ENCODE measurements at regions not wholly inside any gene's neighbourhood (a gene's known extent, or its start where the extent isn't known, plus 50 kb on each side); places are given as distances from the start of the nearest gene placed in this dataset.

DNA sequence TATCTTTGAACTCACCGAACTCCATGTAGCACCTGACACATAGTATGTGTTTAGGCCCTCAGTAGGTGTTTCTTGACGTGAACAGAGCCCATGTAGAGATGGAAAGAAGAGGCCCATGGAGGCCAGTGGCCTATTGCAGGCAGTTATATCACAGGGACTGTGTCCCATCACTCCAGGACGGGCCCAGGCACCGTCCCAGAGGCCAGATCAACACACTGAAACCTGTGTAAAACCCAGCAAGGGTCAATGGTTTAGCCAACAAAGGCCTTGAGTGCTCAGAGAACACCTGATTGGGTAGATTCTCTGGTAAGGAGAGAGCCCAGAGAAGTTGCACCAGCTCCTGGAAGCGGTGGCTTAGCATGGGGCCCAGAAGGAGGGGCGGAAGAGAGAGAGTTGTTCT, 82.8 kb downstream of the INHBB start:
- Mint-ChIP-seq H3K9me3 (ENCODE audit: insufficient read depth) (no peaks in the 10 kb centered on the region), H3K27me3 (peaks cover 19% of the 10 kb centered on the region), H3K4me3 (no peak overlapping the region), H3K4me1 (no peaks in the 10 kb centered on the region), H3K27ac (no peak overlapping the region)
- Histone ChIP-seq H3K4me3 (ENCODE audit: control extremely low read depth in 1 of 5, extremely low read depth in 1 of 5, insufficient read depth in 1 of 5, low read depth in 2 of 5, low read length in 4 of 5) (no peak overlapping the region), H2AFZ (ENCODE audit: insufficient read depth, low read depth, low read length, poor library complexity, severe bottlenecking) (no peak overlapping the region), H3K9ac (ENCODE audit: low read length) (no peak overlapping the region), H3K4me1 (ENCODE audit: control insufficient read depth in 2 of 2, insufficient read depth in 2 of 2, low read length in 2 of 2) (no peaks in the 10 kb centered on the region), H3K9me3 (ENCODE audit: control extremely low read depth in 1 of 3, control insufficient read depth in 2 of 3, insufficient read depth in 1 of 3, low read length in 2 of 3) (no peaks in the 10 kb centered on the region), H3K36me3 (replicated peaks in 1 of 2; ENCODE audit: control extremely low read depth in 1 of 2, control insufficient read depth in 1 of 2, extremely low read depth in 1 of 2, insufficient read depth in 2 of 2, low read length in 1 of 2) (no peaks in the 10 kb centered on the region), H4K20me1 (ENCODE audit: control insufficient read depth, insufficient read depth, low read length, poor library complexity, severe bottlenecking) (no peaks in the 10 kb centered on the region), H3K27ac (ENCODE audit: low read length in 2 of 2) (no peak overlapping the region), H3K79me2 (ENCODE audit: control insufficient read depth, insufficient read depth, low read length) (no peaks in the 10 kb centered on the region), H3K27me3 (replicated peaks in 1 of 4; ENCODE audit: control extremely low read depth in 1 of 4, control insufficient read depth in 3 of 4, insufficient read depth in 4 of 4, low read length in 3 of 4) (peaks cover 0 to 8% (median 0%) of the 10 kb centered on the region in 4 experiments), H3K4me2 (replicated peaks; ENCODE audit: low read depth, low read length, poor library complexity, severe bottlenecking) (no peak overlapping the region)
- intact Hi-C loops (cut with micrococcal nuclease) = no loop called here
- WGBS (ENCODE audit: insufficient coverage) = 77% methylated on average over 4 of the region's 6 CpGs
- ATAC-seq (ENCODE audit: low read depth) = no peak
- CTCF ChIA-PET = no interaction called here
- DNase-seq = no peak
- TF ChIP-seq, protein P1, sequence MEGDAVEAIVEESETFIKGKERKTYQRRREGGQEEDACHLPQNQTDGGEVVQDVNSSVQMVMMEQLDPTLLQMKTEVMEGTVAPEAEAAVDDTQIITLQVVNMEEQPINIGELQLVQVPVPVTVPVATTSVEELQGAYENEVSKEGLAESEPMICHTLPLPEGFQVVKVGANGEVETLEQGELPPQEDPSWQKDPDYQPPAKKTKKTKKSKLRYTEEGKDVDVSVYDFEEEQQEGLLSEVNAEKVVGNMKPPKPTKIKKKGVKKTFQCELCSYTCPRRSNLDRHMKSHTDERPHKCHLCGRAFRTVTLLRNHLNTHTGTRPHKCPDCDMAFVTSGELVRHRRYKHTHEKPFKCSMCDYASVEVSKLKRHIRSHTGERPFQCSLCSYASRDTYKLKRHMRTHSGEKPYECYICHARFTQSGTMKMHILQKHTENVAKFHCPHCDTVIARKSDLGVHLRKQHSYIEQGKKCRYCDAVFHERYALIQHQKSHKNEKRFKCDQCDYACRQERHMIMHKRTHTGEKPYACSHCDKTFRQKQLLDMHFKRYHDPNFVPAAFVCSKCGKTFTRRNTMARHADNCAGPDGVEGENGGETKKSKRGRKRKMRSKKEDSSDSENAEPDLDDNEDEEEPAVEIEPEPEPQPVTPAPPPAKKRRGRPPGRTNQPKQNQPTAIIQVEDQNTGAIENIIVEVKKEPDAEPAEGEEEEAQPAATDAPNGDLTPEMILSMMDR (IDR thresholded peaks at IDR 0.05) = no peak
- no peak for TF ChIP-seq EZH2 (IDR thresholded peaks at IDR 0.05; ENCODE audit: borderline replicate concordance, insufficient read depth, low read depth, low read length, poor library complexity, severe bottlenecking)
- POLR2A ChIA-PET = no interaction called here

DNA sequence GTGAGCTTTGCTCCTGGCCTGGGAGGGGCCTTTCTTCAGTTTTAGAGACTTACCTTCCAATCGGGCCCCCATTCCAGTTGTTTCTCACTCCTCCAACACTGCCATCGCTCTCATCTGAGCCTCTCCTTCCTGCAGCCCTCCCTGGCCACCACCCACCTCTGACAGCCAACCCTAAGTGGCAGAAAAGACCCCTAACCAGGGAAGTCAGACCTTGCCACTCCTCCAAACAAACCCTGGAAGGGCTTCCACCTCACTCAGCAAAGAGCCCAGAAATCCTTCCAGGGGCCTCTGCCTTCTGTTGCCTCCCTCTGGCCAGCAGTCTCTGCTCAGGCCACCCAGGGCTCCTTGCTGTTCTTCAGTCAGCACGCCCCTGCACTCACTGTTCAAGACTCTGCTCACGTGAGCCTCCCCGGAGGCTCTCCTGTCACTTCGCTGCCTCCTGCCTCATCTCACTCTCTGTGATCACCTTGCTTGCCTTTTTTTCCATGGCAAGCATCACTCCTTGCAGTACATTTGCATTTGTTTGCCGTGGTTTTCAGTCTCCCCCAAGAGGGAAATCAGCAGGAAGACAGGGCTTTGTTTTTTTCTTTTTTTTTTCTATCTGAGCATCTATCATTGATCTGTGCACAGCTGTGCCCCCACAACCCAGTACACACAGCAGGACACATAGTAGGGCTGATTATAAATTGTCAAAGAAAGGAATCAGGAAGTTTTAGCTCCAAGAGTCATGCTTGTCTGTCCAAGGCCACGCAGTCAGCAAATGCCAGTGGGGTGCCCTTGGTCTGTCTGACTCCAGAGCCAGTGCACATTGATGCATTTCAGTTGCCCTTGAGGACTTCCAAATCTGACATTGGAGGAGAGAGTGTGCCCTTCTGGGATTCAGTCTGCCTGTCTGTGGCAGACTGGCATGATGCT, 83.9 kb downstream of the INHBB start:
- Histone ChIP-seq H3K36me3 (replicated peaks in 1 of 2; ENCODE audit: control extremely low read depth in 1 of 2, control insufficient read depth in 1 of 2, extremely low read depth in 1 of 2, insufficient read depth in 2 of 2, low read length in 1 of 2) (no peaks in the 10 kb centered on the region), H2AFZ (ENCODE audit: insufficient read depth, low read depth, low read length, poor library complexity, severe bottlenecking) (no peak overlapping the region), H3K4me1 (ENCODE audit: control insufficient read depth in 2 of 2, insufficient read depth in 2 of 2, low read length in 2 of 2) (no peaks in the 10 kb centered on the region), H4K20me1 (ENCODE audit: control insufficient read depth, insufficient read depth, low read length, poor library complexity, severe bottlenecking) (no peaks in the 10 kb centered on the region), H3K4me3 (ENCODE audit: control extremely low read depth in 1 of 5, extremely low read depth in 1 of 5, insufficient read depth in 1 of 5, low read depth in 2 of 5, low read length in 4 of 5) (no peak overlapping the region), H3K27ac (ENCODE audit: low read length in 2 of 2) (no peak overlapping the region), H3K9ac (ENCODE audit: low read length) (no peak overlapping the region), H3K79me2 (ENCODE audit: control insufficient read depth, insufficient read depth, low read length) (no peaks in the 10 kb centered on the region), H3K27me3 (replicated peaks in 1 of 4; ENCODE audit: control extremely low read depth in 1 of 4, control insufficient read depth in 3 of 4, insufficient read depth in 4 of 4, low read length in 3 of 4) (peaks cover 0 to 8% (median 0%) of the 10 kb centered on the region in 4 experiments), H3K9me3 (ENCODE audit: control extremely low read depth in 1 of 3, control insufficient read depth in 2 of 3, insufficient read depth in 1 of 3, low read length in 2 of 3) (no peaks in the 10 kb centered on the region), H3K4me2 (replicated peaks; ENCODE audit: low read depth, low read length, poor library complexity, severe bottlenecking) (no peak overlapping the region)
- Mint-ChIP-seq H3K4me1 (no peaks in the 10 kb centered on the region), H3K4me3 (no peak overlapping the region), H3K9me3 (ENCODE audit: insufficient read depth) (no peaks in the 10 kb centered on the region), H3K27me3 (peaks cover 16% of the 10 kb centered on the region), H3K27ac (no peak overlapping the region)
- CTCF ChIA-PET = no interaction called here
- intact Hi-C loops (cut with micrococcal nuclease) = no loop called here
- 77% methylated on average over 8 of the region's 8 CpGs for WGBS (ENCODE audit: insufficient coverage)
- no peak for DNase-seq
- no peak for TF ChIP-seq EZH2 (IDR thresholded peaks at IDR 0.05; ENCODE audit: borderline replicate concordance, insufficient read depth, low read depth, low read length, poor library complexity, severe bottlenecking)
- TF ChIP-seq, protein P1 (IDR thresholded peaks at IDR 0.05) = no peak
- no peak for ATAC-seq (ENCODE audit: low read depth)
- POLR2A ChIA-PET = no interaction called here

Data from B cell (primary cell).